GM23338 (cell line): ENCODE measurements at regions not wholly inside any gene's neighbourhood (a gene's known extent, or its start where the extent isn't known, plus 50 kb on each side); places are given as distances from the start of the nearest gene placed in this dataset.

Experiments used
- ATAC-seq: fragments of 200-7000 bp; cut with Tn5 transposase; 3 replicates; pipeline ENCODE4 v1.9.1; 2020
- DNase-seq: peaks from one replicate; pipeline ENCODE4 v3.0.0-alpha.2; 2015; ENCODE audit warnings: low spot score
- H2AFZ ChIP-seq: fragments of 200-600 bp; sonication (generic); 2 replicates; pipeline ENCODE4 v1.8.0; 2016; ENCODE audit warnings: antibody characterized with exemption, mild to moderate bottlenecking, moderate library complexity
- H3F3A ChIP-seq: fragments of 200-600 bp; sonication (generic); replicated peaks from 2 replicates; pipeline ENCODE4 v1.8.0; 2017; ENCODE audit warnings: antibody characterized with exemption, mixed run types, low read depth
- H3K27ac ChIP-seq: fragments of 200-600 bp; sonication (generic); 2 replicates; pipeline ENCODE4 v1.6.1; 2016; ENCODE audit warnings: low read depth
- H3K27me3 ChIP-seq: fragments of 200-600 bp; sonication (generic); 2 replicates; pipeline ENCODE4 v1.8.0; 2016; ENCODE audit warnings: mild to moderate bottlenecking, mixed run types, moderate library complexity; ENCODE audit not compliant: insufficient read depth
- H3K36me3 ChIP-seq: fragments of 200-600 bp; sonication (generic); 2 replicates; pipeline ENCODE4 v1.8.0; 2016; ENCODE audit warnings: mild to moderate bottlenecking; ENCODE audit not compliant: insufficient read depth
- H3K4me1 ChIP-seq: fragments of 200-600 bp; sonication (generic); 2 replicates; pipeline ENCODE4 v1.8.0; 2016; ENCODE audit warnings: mild to moderate bottlenecking, moderate library complexity; ENCODE audit not compliant: insufficient read depth
- H3K4me2 ChIP-seq: fragments of 200-600 bp; sonication (generic); 2 replicates; pipeline ENCODE4 v1.7.1; 2017; ENCODE audit warnings: mixed run types
- H3K4me3 ChIP-seq: fragments of 200-600 bp; sonication (generic); 2 replicates; pipeline ENCODE4 v1.6.1; 2016; ENCODE audit warnings: mixed run types
- H3K79me2 ChIP-seq: fragments of 200-600 bp; sonication (generic); replicated peaks from 2 replicates; pipeline ENCODE4 v1.8.0; 2017; ENCODE audit warnings: mild to moderate bottlenecking; ENCODE audit not compliant: insufficient read depth
- H3K9me2 ChIP-seq: fragments of 200-600 bp; sonication (generic); 2 replicates; pipeline ENCODE4 v1.8.0; 2017; ENCODE audit not compliant: insufficient read depth
- H4K20me1 ChIP-seq: fragments of 200-600 bp; sonication (generic); replicated peaks from 2 replicates; pipeline ENCODE4 v1.8.0; 2017; ENCODE audit warnings: mild to moderate bottlenecking; ENCODE audit not compliant: insufficient read depth
- H3K27ac Mint-ChIP-seq: 2 replicates; pipeline ENCODE4 v1.8.0; 2020; ENCODE audit warnings: inconsistent platforms, mild to moderate bottlenecking, moderate library complexity, mixed read lengths
- H3K27me3 Mint-ChIP-seq: 3 replicates; pipeline ENCODE4 v1.8.0; 2022; ENCODE audit warnings: low read depth, mild to moderate bottlenecking, moderate library complexity, mixed read lengths, inconsistent platforms; ENCODE audit not compliant: insufficient read depth, poor library complexity
- H3K36me3 Mint-ChIP-seq: 3 replicates; pipeline ENCODE4 v1.8.0; 2021; ENCODE audit warnings: low read depth, mild to moderate bottlenecking, inconsistent platforms, moderate library complexity, mixed read lengths
- H3K4me1 Mint-ChIP-seq: 3 replicates; pipeline ENCODE4 v1.8.0; 2020; ENCODE audit warnings: mild to moderate bottlenecking, inconsistent platforms, mixed read lengths
- H3K4me3 Mint-ChIP-seq: 3 replicates; pipeline ENCODE4 v1.8.0; 2021; ENCODE audit warnings: moderate library complexity, mild to moderate bottlenecking, inconsistent platforms, mixed read lengths
- H3K9me3 Mint-ChIP-seq: 3 replicates; pipeline ENCODE4 v1.8.0; 2020; ENCODE audit warnings: moderate library complexity, mild to moderate bottlenecking, inconsistent platforms, mixed read lengths
- CREB1 ChIP-seq: fragments of 250-450 bp; sonication (Bioruptor Pico); IDR thresholded peaks from 2 replicates; pipeline ENCODE4 v1.5.0; 2020; ENCODE audit warnings: low read depth, mild to moderate bottlenecking, moderate library complexity
- EZH2 ChIP-seq: fragments of 200-600 bp; sonication (generic); IDR thresholded peaks from one replicate; pipeline ENCODE4 v1.8.0; 2017; ENCODE audit warnings: antibody characterized with exemption, mild to moderate bottlenecking, low read depth; ENCODE audit not compliant: unreplicated experiment
- EZH2phosphoT487 ChIP-seq: fragments of 200-600 bp; sonication (generic); IDR thresholded peaks from one replicate; pipeline ENCODE4 v1.8.1; 2018; ENCODE audit warnings: antibody characterized with exemption; ENCODE audit not compliant: unreplicated experiment
- JUNB ChIP-seq: IDR thresholded peaks from one replicate; pipeline ENCODE4 v1.6.1; 2016; ENCODE audit warnings: antibody characterized with exemption; ENCODE audit not compliant: unreplicated experiment
- NANOG ChIP-seq: IDR thresholded peaks from 2 replicates; pipeline ENCODE4 v1.6.1; 2016; ENCODE audit warnings: antibody characterized with exemption, borderline replicate concordance
- POLR2AphosphoS5 ChIP-seq: IDR thresholded peaks from 2 replicates; pipeline ENCODE4 v1.6.1; 2016; ENCODE audit warnings: antibody characterized with exemption, low read depth
- STAT1 ChIP-seq: IDR thresholded peaks from one replicate; pipeline ENCODE4 v1.6.1; 2016; ENCODE audit warnings: antibody characterized with exemption; ENCODE audit not compliant: unreplicated experiment
- ZNF114 ChIP-seq: fragments of 250-450 bp; sonication (Bioruptor Pico); IDR thresholded peaks from 2 replicates; pipeline ENCODE4 v1.5.0; 2020; ENCODE audit warnings: mild to moderate bottlenecking, moderate library complexity
- ZNF331 ChIP-seq: fragments of 250-450 bp; sonication (Bioruptor Pico); IDR thresholded peaks from 2 replicates; pipeline ENCODE4 v1.5.0; 2020; ENCODE audit warnings: low read depth, mild to moderate bottlenecking, moderate library complexity
- TF ChIP-seq, protein P1 (sequence below), 2 experiments: fragments of 200-600 bp in 1 of 2; sonication (generic) in 1 of 2; conservative IDR thresholded peaks; 2 replicates each; pipeline versions ENCODE4 v1.5.1 to v1.6.1; 2016 to 2017; ENCODE audit warnings: antibody characterized with exemption in 2 of 2, low read depth in 2 of 2, mild to moderate bottlenecking in 2 of 2, moderate library complexity in 1 of 2
- TF ChIP-seq, protein P2 (sequence below): IDR thresholded peaks from one replicate; pipeline ENCODE4 v1.6.1; 2018; ENCODE audit warnings: antibody characterized with exemption; ENCODE audit not compliant: unreplicated experiment
- TF ChIP-seq, protein P3 (sequence below): fragments of 250-450 bp; sonication (Bioruptor Pico); IDR thresholded peaks from 2 replicates; pipeline ENCODE4 v1.5.0; 2020; ENCODE audit warnings: mild to moderate bottlenecking, moderate library complexity
- TF ChIP-seq, protein P4 (sequence below): IDR thresholded peaks from 2 replicates; pipeline ENCODE4 v1.6.1; 2016; ENCODE audit warnings: antibody characterized with exemption

DNA sequence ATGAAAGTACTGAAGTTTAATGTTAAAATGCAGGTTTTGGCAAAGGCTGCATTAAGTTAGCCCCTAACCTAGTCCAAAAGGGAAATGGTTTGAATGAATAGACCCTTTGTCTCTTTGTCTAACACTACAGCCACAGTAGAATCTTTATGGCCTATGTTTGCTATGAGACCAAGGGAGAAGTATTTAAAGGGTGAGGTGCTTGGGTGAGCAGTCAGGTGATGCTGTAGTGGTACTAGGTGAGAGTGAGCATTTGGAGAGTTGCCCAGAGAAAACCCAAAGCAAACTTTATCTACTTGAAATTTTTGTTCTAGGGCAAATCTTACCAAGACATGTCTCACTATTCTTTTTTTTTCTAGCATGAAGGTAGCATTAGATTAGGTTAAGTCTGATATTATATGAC, 1961.4 kb upstream of the WWC1 start:
- H3K27ac Mint-ChIP-seq, result no peak overlapping the region
- peaks cover 27% of the 10 kb centered on the region for H3K27me3 ChIP-seq
- H3F3A ChIP-seq, result no peaks in the 10 kb centered on the region
- H2AFZ ChIP-seq, result no peak overlapping the region
- H3K4me2 ChIP-seq, result no peak overlapping the region
- no peaks in the 10 kb centered on the region for H3K79me2 ChIP-seq
- ATAC-seq (no peak), DNase-seq (no peak)
- peaks cover 5% of the 10 kb centered on the region for H3K4me1 ChIP-seq
- no peaks in the 10 kb centered on the region for H4K20me1 ChIP-seq
- no peak overlapping the region for H3K4me3 ChIP-seq
- no peak for TF ChIP-seq JUNB
- no peak for TF ChIP-seq EZH2phosphoT487
- no peak for TF ChIP-seq ZNF331 (CRISPR knock-in tag)
- TF ChIP-seq ZNF114, result no peak
- TF ChIP-seq, protein P1, sequence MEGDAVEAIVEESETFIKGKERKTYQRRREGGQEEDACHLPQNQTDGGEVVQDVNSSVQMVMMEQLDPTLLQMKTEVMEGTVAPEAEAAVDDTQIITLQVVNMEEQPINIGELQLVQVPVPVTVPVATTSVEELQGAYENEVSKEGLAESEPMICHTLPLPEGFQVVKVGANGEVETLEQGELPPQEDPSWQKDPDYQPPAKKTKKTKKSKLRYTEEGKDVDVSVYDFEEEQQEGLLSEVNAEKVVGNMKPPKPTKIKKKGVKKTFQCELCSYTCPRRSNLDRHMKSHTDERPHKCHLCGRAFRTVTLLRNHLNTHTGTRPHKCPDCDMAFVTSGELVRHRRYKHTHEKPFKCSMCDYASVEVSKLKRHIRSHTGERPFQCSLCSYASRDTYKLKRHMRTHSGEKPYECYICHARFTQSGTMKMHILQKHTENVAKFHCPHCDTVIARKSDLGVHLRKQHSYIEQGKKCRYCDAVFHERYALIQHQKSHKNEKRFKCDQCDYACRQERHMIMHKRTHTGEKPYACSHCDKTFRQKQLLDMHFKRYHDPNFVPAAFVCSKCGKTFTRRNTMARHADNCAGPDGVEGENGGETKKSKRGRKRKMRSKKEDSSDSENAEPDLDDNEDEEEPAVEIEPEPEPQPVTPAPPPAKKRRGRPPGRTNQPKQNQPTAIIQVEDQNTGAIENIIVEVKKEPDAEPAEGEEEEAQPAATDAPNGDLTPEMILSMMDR (conservative IDR thresholded peaks at IDR 0.05; ENCODE audit: low read depth in 2 of 2), result no peak
- no peak for TF ChIP-seq STAT1
- TF ChIP-seq, protein P2, sequence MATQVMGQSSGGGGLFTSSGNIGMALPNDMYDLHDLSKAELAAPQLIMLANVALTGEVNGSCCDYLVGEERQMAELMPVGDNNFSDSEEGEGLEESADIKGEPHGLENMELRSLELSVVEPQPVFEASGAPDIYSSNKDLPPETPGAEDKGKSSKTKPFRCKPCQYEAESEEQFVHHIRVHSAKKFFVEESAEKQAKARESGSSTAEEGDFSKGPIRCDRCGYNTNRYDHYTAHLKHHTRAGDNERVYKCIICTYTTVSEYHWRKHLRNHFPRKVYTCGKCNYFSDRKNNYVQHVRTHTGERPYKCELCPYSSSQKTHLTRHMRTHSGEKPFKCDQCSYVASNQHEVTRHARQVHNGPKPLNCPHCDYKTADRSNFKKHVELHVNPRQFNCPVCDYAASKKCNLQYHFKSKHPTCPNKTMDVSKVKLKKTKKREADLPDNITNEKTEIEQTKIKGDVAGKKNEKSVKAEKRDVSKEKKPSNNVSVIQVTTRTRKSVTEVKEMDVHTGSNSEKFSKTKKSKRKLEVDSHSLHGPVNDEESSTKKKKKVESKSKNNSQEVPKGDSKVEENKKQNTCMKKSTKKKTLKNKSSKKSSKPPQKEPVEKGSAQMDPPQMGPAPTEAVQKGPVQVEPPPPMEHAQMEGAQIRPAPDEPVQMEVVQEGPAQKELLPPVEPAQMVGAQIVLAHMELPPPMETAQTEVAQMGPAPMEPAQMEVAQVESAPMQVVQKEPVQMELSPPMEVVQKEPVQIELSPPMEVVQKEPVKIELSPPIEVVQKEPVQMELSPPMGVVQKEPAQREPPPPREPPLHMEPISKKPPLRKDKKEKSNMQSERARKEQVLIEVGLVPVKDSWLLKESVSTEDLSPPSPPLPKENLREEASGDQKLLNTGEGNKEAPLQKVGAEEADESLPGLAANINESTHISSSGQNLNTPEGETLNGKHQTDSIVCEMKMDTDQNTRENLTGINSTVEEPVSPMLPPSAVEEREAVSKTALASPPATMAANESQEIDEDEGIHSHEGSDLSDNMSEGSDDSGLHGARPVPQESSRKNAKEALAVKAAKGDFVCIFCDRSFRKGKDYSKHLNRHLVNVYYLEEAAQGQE, result no peak
- TF ChIP-seq CREB1 (CRISPR knock-in tag), result no peak
- TF ChIP-seq, protein P3, sequence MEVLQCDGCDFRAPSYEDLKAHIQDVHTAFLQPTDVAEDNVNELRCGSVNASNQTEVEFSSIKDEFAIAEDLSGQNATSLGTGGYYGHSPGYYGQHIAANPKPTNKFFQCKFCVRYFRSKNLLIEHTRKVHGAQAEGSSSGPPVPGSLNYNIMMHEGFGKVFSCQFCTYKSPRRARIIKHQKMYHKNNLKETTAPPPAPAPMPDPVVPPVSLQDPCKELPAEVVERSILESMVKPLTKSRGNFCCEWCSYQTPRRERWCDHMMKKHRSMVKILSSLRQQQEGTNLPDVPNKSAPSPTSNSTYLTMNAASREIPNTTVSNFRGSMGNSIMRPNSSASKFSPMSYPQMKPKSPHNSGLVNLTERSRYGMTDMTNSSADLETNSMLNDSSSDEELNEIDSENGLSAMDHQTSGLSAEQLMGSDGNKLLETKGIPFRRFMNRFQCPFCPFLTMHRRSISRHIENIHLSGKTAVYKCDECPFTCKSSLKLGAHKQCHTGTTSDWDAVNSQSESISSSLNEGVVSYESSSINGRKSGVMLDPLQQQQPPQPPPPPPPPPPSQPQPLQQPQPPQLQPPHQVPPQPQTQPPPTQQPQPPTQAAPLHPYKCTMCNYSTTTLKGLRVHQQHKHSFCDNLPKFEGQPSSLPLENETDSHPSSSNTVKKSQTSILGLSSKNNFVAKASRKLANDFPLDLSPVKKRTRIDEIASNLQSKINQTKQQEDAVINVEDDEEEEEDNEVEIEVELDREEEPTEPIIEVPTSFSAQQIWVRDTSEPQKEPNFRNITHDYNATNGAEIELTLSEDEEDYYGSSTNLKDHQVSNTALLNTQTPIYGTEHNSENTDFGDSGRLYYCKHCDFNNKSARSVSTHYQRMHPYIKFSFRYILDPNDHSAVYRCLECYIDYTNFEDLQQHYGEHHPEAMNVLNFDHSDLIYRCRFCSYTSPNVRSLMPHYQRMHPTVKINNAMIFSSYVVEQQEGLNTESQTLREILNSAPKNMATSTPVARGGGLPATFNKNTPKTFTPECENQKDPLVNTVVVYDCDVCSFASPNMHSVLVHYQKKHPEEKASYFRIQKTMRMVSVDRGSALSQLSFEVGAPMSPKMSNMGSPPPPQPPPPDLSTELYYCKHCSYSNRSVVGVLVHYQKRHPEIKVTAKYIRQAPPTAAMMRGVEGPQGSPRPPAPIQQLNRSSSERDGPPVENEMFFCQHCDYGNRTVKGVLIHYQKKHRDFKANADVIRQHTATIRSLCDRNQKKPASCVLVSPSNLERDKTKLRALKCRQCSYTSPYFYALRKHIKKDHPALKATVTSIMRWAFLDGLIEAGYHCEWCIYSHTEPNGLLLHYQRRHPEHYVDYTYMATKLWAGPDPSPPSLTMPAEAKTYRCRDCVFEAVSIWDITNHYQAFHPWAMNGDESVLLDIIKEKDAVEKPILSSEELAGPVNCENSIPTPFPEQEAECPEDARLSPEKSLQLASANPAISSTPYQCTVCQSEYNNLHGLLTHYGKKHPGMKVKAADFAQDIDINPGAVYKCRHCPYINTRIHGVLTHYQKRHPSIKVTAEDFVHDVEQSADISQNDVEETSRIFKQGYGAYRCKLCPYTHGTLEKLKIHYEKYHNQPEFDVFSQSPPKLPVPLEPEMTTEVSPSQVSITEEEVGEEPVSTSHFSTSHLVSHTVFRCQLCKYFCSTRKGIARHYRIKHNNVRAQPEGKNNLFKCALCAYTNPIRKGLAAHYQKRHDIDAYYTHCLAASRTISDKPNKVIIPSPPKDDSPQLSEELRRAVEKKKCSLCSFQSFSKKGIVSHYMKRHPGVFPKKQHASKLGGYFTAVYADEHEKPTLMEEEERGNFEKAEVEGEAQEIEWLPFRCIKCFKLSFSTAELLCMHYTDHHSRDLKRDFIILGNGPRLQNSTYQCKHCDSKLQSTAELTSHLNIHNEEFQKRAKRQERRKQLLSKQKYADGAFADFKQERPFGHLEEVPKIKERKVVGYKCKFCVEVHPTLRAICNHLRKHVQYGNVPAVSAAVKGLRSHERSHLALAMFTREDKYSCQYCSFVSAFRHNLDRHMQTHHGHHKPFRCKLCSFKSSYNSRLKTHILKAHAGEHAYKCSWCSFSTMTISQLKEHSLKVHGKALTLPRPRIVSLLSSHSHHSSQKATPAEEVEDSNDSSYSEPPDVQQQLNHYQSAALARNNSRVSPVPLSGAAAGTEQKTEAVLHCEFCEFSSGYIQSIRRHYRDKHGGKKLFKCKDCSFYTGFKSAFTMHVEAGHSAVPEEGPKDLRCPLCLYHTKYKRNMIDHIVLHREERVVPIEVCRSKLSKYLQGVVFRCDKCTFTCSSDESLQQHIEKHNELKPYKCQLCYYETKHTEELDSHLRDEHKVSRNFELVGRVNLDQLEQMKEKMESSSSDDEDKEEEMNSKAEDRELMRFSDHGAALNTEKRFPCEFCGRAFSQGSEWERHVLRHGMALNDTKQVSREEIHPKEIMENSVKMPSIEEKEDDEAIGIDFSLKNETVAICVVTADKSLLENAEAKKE, result no peak
- TF ChIP-seq EZH2, result no peak
- TF ChIP-seq POLR2AphosphoS5, result no peak
- TF ChIP-seq NANOG, result no peak
- TF ChIP-seq, protein P4, sequence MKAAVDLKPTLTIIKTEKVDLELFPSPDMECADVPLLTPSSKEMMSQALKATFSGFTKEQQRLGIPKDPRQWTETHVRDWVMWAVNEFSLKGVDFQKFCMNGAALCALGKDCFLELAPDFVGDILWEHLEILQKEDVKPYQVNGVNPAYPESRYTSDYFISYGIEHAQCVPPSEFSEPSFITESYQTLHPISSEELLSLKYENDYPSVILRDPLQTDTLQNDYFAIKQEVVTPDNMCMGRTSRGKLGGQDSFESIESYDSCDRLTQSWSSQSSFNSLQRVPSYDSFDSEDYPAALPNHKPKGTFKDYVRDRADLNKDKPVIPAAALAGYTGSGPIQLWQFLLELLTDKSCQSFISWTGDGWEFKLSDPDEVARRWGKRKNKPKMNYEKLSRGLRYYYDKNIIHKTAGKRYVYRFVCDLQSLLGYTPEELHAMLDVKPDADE, result no peak
- no peaks in the 10 kb centered on the region for H3K36me3 ChIP-seq
- no peaks in the 10 kb centered on the region for H3K9me3 Mint-ChIP-seq
- H3K4me3 Mint-ChIP-seq, result no peak overlapping the region
- H3K36me3 Mint-ChIP-seq, result no peaks in the 10 kb centered on the region
- peaks cover 12% of the 10 kb centered on the region for H3K4me1 Mint-ChIP-seq
- no peak overlapping the region for H3K27ac ChIP-seq
- no peaks in the 10 kb centered on the region for H3K27me3 Mint-ChIP-seq
- no peaks in the 10 kb centered on the region for H3K9me2 ChIP-seq
